ENCODE measurements at regions not wholly inside any gene's neighbourhood (a gene's known extent, or its start where the extent isn't known, plus 50 kb on each side); places are given as distances from the start of the nearest gene placed in this dataset.

GRCh38 chr4:89469516-89469915 lies 161.9 kb upstream of the GPRIN3 start:
- H3K4me3 ChIP-seq (ENCODE audit: low read depth, low read length) = no peak overlapping the region
- no peaks in the 10 kb centered on the region for H3K36me3 ChIP-seq (ENCODE audit: control insufficient read depth, insufficient read depth, low read length)

DNA sequence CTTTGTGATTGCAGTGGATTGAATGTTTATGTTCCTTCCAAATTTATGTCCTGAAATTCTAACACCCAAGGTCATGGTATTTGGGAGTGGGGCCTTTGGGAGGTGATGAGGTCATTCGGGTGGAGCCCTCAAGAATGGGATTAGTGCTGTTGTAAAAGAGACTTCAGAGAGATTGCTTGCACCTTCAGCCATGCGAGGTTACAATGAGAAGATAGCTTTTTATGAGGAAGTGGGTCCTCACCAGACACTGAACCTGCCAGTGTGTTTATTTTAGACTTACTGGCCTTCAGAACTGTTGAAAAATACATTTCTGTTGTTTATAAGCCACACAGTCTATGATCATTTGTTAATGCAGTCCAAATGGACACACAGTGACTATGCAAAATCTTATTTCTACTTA lies 161.0 kb upstream of the GPRIN3 start:
- 100% methylated on average over 1 of the region's 2 CpGs for WGBS (ENCODE audit: insufficient coverage)

More at GRCh38 chr4:89469516-89469915, 161.9 kb upstream of the GPRIN3 start:
- Histone ChIP-seq H3K4me1 (ENCODE audit: control insufficient read depth, insufficient read depth, low read length) (no peaks in the 10 kb centered on the region), H3K9me3 (ENCODE audit: control insufficient read depth, insufficient read depth, low read length) (no peaks in the 10 kb centered on the region), H3K27me3 (ENCODE audit: control insufficient read depth, insufficient read depth, low read length) (no peaks in the 10 kb centered on the region), H3K27ac (ENCODE audit: low read depth, low read length) (no peak overlapping the region)
- no peak for DNase-seq (ENCODE audit: low read depth in 4 of 6, low spot score in 6 of 6)

DNA sequence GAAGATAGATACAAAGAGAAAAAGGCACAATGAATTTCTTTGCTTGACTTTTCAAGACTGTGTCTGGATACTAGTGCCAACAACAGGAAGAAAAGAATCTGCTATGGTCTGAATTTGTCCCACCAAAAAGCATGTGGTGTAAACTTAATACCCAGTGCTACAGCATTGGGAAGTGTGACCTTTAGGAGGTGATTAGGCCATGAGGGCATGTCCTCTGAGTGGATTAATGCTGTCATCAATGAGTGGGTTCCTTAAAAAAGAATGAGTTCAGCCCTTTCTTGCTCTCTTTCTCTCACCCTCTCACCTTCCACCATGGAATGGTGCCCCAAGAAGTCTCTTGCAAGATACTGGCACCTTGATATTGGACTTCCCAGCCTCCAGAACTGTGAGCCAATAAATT lies 155.7 kb upstream of the GPRIN3 start:
- no peaks in the 10 kb centered on the region for H3K9me3 ChIP-seq (ENCODE audit: control insufficient read depth, insufficient read depth, low read length)
- H3K4me1 ChIP-seq (ENCODE audit: control insufficient read depth, insufficient read depth, low read length) = no peaks in the 10 kb centered on the region
- no peak overlapping the region for H3K4me3 ChIP-seq (ENCODE audit: low read depth, low read length)
- H3K27ac ChIP-seq (ENCODE audit: low read depth, low read length) = no peak overlapping the region
- DNase-seq (ENCODE audit: low read depth in 4 of 6, low spot score in 6 of 6) = no peak
- no peaks in the 10 kb centered on the region for H3K36me3 ChIP-seq (ENCODE audit: control insufficient read depth, insufficient read depth, low read length)
- no peaks in the 10 kb centered on the region for H3K27me3 ChIP-seq (ENCODE audit: control insufficient read depth, insufficient read depth, low read length)

More for the DNA sequence above, 161.0 kb upstream of the GPRIN3 start:
- H3K9me3 ChIP-seq (ENCODE audit: control insufficient read depth, insufficient read depth, low read length) = no peaks in the 10 kb centered on the region
- no peaks in the 10 kb centered on the region for H3K36me3 ChIP-seq (ENCODE audit: control insufficient read depth, insufficient read depth, low read length)
- no peaks in the 10 kb centered on the region for H3K4me1 ChIP-seq (ENCODE audit: control insufficient read depth, insufficient read depth, low read length)
- H3K27me3 ChIP-seq (ENCODE audit: control insufficient read depth, insufficient read depth, low read length) = no peaks in the 10 kb centered on the region
- no peak for DNase-seq (ENCODE audit: low read depth in 4 of 6, low spot score in 6 of 6)
- H3K27ac ChIP-seq (ENCODE audit: low read depth, low read length) = no peak overlapping the region
- no peak overlapping the region for H3K4me3 ChIP-seq (ENCODE audit: low read depth, low read length)

DNA sequence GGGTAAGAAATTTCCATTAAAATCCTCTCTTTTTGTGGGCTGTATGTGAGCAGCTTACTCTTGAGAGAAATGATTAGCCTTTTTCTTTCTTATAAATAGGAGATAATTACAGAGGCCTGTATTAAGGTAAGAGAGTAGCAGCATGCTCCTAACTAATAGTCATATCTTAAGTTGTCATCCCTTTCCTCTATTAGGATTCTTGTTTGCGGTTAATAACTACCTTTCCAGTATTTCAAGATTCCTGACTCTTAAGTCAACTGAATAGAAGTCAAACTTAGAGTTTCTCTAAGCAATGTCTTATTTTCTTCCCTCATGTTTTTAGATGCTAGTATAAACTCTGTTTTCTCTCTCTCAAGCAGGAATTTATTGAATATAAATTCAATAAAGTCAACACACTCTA lies 139.9 kb upstream of the GPRIN3 start:
- H3K4me1 ChIP-seq (ENCODE audit: control insufficient read depth, insufficient read depth, low read length) = no peaks in the 10 kb centered on the region
- no peak overlapping the region for H3K27ac ChIP-seq (ENCODE audit: low read depth, low read length)
- 100% methylated on average over 1 of the region's 1 CpG for WGBS (ENCODE audit: insufficient coverage)
- no peaks in the 10 kb centered on the region for H3K36me3 ChIP-seq (ENCODE audit: control insufficient read depth, insufficient read depth, low read length)
- DNase-seq (ENCODE audit: low read depth in 4 of 6, low spot score in 6 of 6) = no peak
- peaks cover 8% of the 10 kb centered on the region for H3K9me3 ChIP-seq (ENCODE audit: control insufficient read depth, insufficient read depth, low read length)
- no peak overlapping the region for H3K4me3 ChIP-seq (ENCODE audit: low read depth, low read length)
- no peaks in the 10 kb centered on the region for H3K27me3 ChIP-seq (ENCODE audit: control insufficient read depth, insufficient read depth, low read length)

GRCh38 chr4:89446193-89446592 lies 138.6 kb upstream of the GPRIN3 start:
- WGBS (ENCODE audit: insufficient coverage) = 90% methylated on average over 1 of the region's 2 CpGs
- Histone ChIP-seq H3K9me3 (ENCODE audit: control insufficient read depth, insufficient read depth, low read length) (peaks cover 8% of the 10 kb centered on the region), H3K27ac (ENCODE audit: low read depth, low read length) (no peak overlapping the region), H3K27me3 (ENCODE audit: control insufficient read depth, insufficient read depth, low read length) (no peaks in the 10 kb centered on the region), H3K4me1 (ENCODE audit: control insufficient read depth, insufficient read depth, low read length) (no peaks in the 10 kb centered on the region), H3K4me3 (ENCODE audit: low read depth, low read length) (no peak overlapping the region), H3K36me3 (ENCODE audit: control insufficient read depth, insufficient read depth, low read length) (no peaks in the 10 kb centered on the region)
- DNase-seq (ENCODE audit: low read depth in 4 of 6, low spot score in 6 of 6) = no peak

- Histone ChIP-seq H3K36me3 (ENCODE audit: control insufficient read depth, insufficient read depth, low read length) (no peaks in the 10 kb centered on the region), H3K27me3 (ENCODE audit: control insufficient read depth, insufficient read depth, low read length) (no peaks in the 10 kb centered on the region), H3K4me1 (ENCODE audit: control insufficient read depth, insufficient read depth, low read length) (no peaks in the 10 kb centered on the region), H3K4me3 (ENCODE audit: low read depth, low read length) (no peak overlapping the region), H3K9me3 (ENCODE audit: control insufficient read depth, insufficient read depth, low read length) (no peaks in the 10 kb centered on the region), H3K27ac (ENCODE audit: low read depth, low read length) (no peak overlapping the region)
- whole genome bisulfite sequencing (ENCODE audit: insufficient coverage) = 70% methylated on average over 2 of the region's 2 CpGs
- DNase-seq (ENCODE audit: low read depth in 4 of 6, low spot score in 6 of 6) = no peak
These were observed 131.9 kb upstream of the GPRIN3 start for GRCh38 chr4:89439533-89439932.

DNA sequence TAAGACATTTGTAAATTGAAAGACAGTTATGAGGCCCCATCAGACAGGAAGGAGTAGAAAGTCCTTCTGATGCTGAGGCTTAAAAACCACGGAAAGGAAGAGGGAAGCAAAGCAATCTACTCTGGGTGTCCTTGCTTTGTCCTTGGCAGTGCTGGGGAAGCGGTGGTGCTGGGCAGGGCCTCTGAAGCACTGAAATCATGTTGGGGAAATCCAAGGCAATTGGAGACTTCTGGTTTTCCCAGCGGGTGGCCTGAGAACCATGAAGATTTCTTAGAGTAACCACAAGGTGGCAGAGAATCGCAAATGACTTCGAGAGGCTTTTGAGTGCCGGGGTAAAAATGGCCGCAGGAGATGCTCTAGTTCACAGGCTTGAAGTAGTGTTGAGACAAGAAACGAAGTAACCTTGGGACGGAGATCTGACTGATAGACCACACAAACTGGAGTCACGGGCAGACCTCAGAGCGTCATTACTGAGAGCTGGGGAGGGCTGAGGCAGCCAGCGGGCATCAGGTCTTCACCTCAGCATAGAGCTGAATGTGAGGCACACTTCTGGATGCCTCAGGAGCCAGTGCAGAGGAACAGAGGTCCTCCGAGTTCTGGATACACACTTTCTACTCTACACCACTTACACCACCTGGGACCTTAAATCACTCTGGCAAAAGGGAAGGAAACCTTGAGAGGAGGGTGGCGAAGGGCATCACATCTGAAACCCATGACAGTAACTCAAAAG lies 130.7 kb upstream of the GPRIN3 start:
- Histone ChIP-seq H3K4me1 (ENCODE audit: control insufficient read depth, insufficient read depth, low read length) (no peaks in the 10 kb centered on the region), H3K27me3 (ENCODE audit: control insufficient read depth, insufficient read depth, low read length) (no peaks in the 10 kb centered on the region), H3K36me3 (ENCODE audit: control insufficient read depth, insufficient read depth, low read length) (no peaks in the 10 kb centered on the region), H3K9me3 (ENCODE audit: control insufficient read depth, insufficient read depth, low read length) (no peaks in the 10 kb centered on the region), H3K27ac (ENCODE audit: low read depth, low read length) (no peak overlapping the region), H3K4me3 (ENCODE audit: low read depth, low read length) (no peak overlapping the region)
- WGBS (ENCODE audit: insufficient coverage) = 87% methylated on average over 11 of the region's 14 CpGs
- no peak for DNase-seq (ENCODE audit: low read depth in 4 of 6, low spot score in 6 of 6)

GRCh38 chr4:89434364-89434988 lies 126.9 kb upstream of the GPRIN3 start:
- H3K27ac ChIP-seq (ENCODE audit: low read depth, low read length) = no peak overlapping the region
- WGBS (ENCODE audit: insufficient coverage) = 50% methylated on average over 1 of the region's 3 CpGs
- H3K27me3 ChIP-seq (ENCODE audit: control insufficient read depth, insufficient read depth, low read length) = no peaks in the 10 kb centered on the region
- no peak overlapping the region for H3K4me3 ChIP-seq (ENCODE audit: low read depth, low read length)
- no peaks in the 10 kb centered on the region for H3K36me3 ChIP-seq (ENCODE audit: control insufficient read depth, insufficient read depth, low read length)
- DNase-seq (ENCODE audit: low read depth in 4 of 6, low spot score in 6 of 6) = peak in 4 of 6 donors; percentile 11 to 87 (median 52)
- H3K9me3 ChIP-seq (ENCODE audit: control insufficient read depth, insufficient read depth, low read length) = no peaks in the 10 kb centered on the region
- H3K4me1 ChIP-seq (ENCODE audit: control insufficient read depth, insufficient read depth, low read length) = no peaks in the 10 kb centered on the region

DNA sequence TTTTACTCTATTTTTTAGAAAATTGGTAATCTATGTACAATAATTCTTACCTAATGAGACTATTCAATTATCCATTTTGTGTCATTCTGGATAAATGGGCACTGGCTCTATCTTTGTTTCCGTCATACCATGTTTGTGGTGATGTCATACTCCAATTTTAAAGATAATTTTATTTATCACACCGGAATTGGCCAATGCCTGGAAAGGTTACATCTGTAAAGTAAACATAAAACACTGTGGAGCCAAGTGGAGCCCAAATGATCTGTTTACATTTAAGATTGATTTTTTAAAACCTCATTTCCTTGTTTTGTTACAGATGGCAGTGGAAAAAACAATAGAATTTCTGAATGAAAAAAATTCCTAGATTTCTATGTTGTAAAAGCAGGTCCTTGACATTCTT lies 120.2 kb upstream of the GPRIN3 start:
- no peaks in the 10 kb centered on the region for H3K36me3 ChIP-seq (ENCODE audit: control insufficient read depth, insufficient read depth, low read length)
- no CpG with 5 or more reads among the region's 2 CpGs for WGBS (ENCODE audit: insufficient coverage)
- DNase-seq (ENCODE audit: low read depth in 4 of 6, low spot score in 6 of 6) = no peak
- H3K9me3 ChIP-seq (ENCODE audit: control insufficient read depth, insufficient read depth, low read length) = no peaks in the 10 kb centered on the region
- no peaks in the 10 kb centered on the region for H3K27me3 ChIP-seq (ENCODE audit: control insufficient read depth, insufficient read depth, low read length)
- no peak overlapping the region for H3K27ac ChIP-seq (ENCODE audit: low read depth, low read length)
- H3K4me3 ChIP-seq (ENCODE audit: low read depth, low read length) = no peak overlapping the region
- no peaks in the 10 kb centered on the region for H3K4me1 ChIP-seq (ENCODE audit: control insufficient read depth, insufficient read depth, low read length)

- DNase-seq (ENCODE audit: low read depth in 4 of 6, low spot score in 6 of 6) = no peak
- H3K36me3 ChIP-seq (ENCODE audit: control insufficient read depth, insufficient read depth, low read length) = no peaks in the 10 kb centered on the region
- H3K4me3 ChIP-seq (ENCODE audit: low read depth, low read length) = no peak overlapping the region
- H3K27me3 ChIP-seq (ENCODE audit: control insufficient read depth, insufficient read depth, low read length) = no peaks in the 10 kb centered on the region
- H3K4me1 ChIP-seq (ENCODE audit: control insufficient read depth, insufficient read depth, low read length) = no peaks in the 10 kb centered on the region
- H3K27ac ChIP-seq (ENCODE audit: low read depth, low read length) = no peak overlapping the region
- 73% methylated on average over 1 of the region's 1 CpG for WGBS (ENCODE audit: insufficient coverage)
- no peaks in the 10 kb centered on the region for H3K9me3 ChIP-seq (ENCODE audit: control insufficient read depth, insufficient read depth, low read length)
These were observed 117.4 kb upstream of the GPRIN3 start for GRCh38 chr4:89425023-89425422.

All from spinal cord (tissue), 9 donors.